Stomach smooth muscle (tissue), 2 donors: ENCODE measurements at regions not wholly inside any gene's neighbourhood (a gene's known extent, or its start where the extent isn't known, plus 50 kb on each side); places are given as distances from the start of the nearest gene placed in this dataset.
"Not testable (repeated sequence)": the region's sequence is repeated elsewhere in the genome, so short reads cannot be mapped to it uniquely, and the experiment has no call there.

Experiments
- H3K27ac ChIP-seq: one replicate; pipeline ENCODE4 v1.7.0; 2013; ENCODE audit warnings: mild to moderate bottlenecking, low read length, inconsistent platforms
- H3K27me3 ChIP-seq, 2 donors: one replicate each; pipeline ENCODE4 v1.7.0; 2013; ENCODE audit warnings: low read length in 2 of 2; ENCODE audit not compliant: insufficient read depth in 2 of 2, control insufficient read depth in 1 of 2
- H3K36me3 ChIP-seq, 2 donors: one replicate each; pipeline ENCODE4 v1.7.0; 2013; ENCODE audit warnings: low read length in 2 of 2; ENCODE audit not compliant: control insufficient read depth in 2 of 2, insufficient read depth in 2 of 2
- H3K4me1 ChIP-seq: one replicate; pipeline ENCODE4 v1.7.0; 2013; ENCODE audit warnings: low read length; ENCODE audit not compliant: control insufficient read depth, insufficient read depth
- H3K4me3 ChIP-seq, 2 donors: one replicate each; pipeline ENCODE4 v1.7.0; 2013; ENCODE audit warnings: low read length in 2 of 2
- H3K9ac ChIP-seq, 2 donors: one replicate each; pipeline ENCODE4 v1.7.0; 2013; ENCODE audit warnings: low read length in 2 of 2, mild to moderate bottlenecking in 1 of 2
- H3K9me3 ChIP-seq, 2 donors: one replicate each; pipeline ENCODE4 v1.7.0; 2013; ENCODE audit warnings: low read length in 2 of 2; ENCODE audit not compliant: control insufficient read depth in 2 of 2
- donor health status: healthy.
- donor health status: Pancreatic carcinoma.

GRCh38 chrX:13464599-13465275 is 104.7 kb upstream of the EGFL6 start:
- Histone ChIP-seq H3K36me3 (no peaks in the 10 kb centered on the region), H3K4me1 (peaks cover 3% of the 10 kb centered on the region), H3K9me3 (peaks cover 7 to 9% of the 10 kb centered on the region in 2 donors), H3K9ac (no peak overlapping the region), H3K27ac (no peak overlapping the region), H3K27me3 (peaks cover 0 to 4% of the 10 kb centered on the region in 2 donors), H3K4me3 (no peak overlapping the region)

DNA sequence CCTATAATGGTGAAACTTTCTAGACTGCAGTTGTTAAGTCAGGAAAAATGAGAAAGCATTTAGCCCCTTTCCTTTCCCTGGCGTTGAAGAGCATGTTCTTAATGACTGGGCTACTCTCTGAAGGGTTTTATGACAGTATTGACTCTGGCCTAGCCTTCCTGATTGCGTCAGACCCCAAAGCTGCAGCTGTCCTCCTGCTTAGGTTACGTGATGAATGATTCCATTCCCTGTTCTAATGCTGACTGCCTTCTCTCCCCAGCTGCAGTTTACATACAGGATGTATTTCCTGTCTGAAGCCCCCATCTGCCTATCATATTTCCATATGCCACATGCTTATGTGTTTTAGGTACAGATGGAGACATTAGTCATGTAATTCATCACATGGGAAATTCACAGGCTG is 105.8 kb upstream of the EGFL6 start:
- no peaks in the 10 kb centered on the region for H3K36me3 ChIP-seq
- H3K27ac ChIP-seq, result no peak overlapping the region
- H3K9ac ChIP-seq, result no peak overlapping the region
- H3K9me3 ChIP-seq, result peaks cover 7 to 9% of the 10 kb centered on the region in 2 donors
- H3K4me3 ChIP-seq, result no peak overlapping the region
- peaks cover 0 to 9% of the 10 kb centered on the region in 2 donors for H3K27me3 ChIP-seq
- peaks cover 3% of the 10 kb centered on the region for H3K4me1 ChIP-seq

DNA sequence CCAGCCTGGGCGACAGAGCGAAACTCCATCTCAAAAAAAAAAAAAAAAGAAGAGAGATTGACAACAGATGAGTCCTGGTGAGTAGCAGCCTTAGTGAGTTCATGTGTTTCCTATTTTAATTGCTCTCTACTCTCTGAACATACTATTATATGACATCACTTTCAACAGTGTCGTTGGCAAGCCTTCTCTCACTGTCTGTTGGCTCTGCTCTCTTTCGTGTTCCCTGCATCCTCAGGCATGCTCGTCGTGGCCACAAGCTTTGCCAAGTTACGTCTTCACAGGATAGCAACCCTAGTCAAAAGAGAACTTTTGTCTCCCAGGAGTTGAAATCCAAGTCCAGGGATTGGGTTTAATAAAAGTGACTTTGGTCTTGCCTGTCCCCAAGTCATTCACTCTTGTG is 117.1 kb upstream of the EGFL6 start:
- H3K27ac ChIP-seq, result no peak overlapping the region
- no peak overlapping the region for H3K4me3 ChIP-seq
- H3K27me3 ChIP-seq, result peaks cover 0 to 2% of the 10 kb centered on the region in 2 donors

GRCh38 chrX:13449441-13449840 is 120.0 kb upstream of the EGFL6 start:
- H3K4me1 ChIP-seq, result no peaks in the 10 kb centered on the region
- H3K9me3 ChIP-seq, result peaks cover 0 to 3% of the 10 kb centered on the region in 2 donors
- H3K27ac ChIP-seq, result no peak overlapping the region
- H3K36me3 ChIP-seq, result no peaks in the 10 kb centered on the region
- no peaks in the 10 kb centered on the region for H3K27me3 ChIP-seq
- no peak overlapping the region for H3K4me3 ChIP-seq
- no peak overlapping the region for H3K9ac ChIP-seq

More for the DNA sequence above, 117.1 kb upstream of the EGFL6 start:
- H3K9ac ChIP-seq, result no peak overlapping the region
- peaks cover 0 to 2% of the 10 kb centered on the region in 2 donors for H3K9me3 ChIP-seq
- H3K36me3 ChIP-seq, result no peaks in the 10 kb centered on the region
- no peaks in the 10 kb centered on the region for H3K4me1 ChIP-seq

DNA sequence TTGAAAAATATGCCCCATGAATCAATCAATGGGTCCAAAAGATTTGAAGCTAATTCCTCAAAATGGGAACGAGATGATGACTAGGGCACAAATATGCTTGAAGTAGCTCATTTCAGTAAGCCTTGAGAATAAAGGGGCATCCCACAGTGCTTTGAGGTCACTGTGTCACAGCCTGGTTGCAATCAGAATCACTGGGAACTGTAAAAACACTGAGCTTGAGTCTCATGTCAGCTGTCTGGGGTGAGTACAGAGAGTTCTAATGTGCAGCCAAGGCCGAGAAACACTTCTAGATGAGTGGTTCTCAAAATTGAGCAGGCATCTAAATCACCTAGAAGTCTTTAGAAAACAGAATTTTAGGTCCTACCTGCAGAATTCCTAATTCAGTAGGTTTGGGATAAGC is 120.5 kb upstream of the EGFL6 start:
- peaks cover 0 to 3% of the 10 kb centered on the region in 2 donors for H3K9me3 ChIP-seq
- H3K4me3 ChIP-seq, result no peak overlapping the region
- no peak overlapping the region for H3K9ac ChIP-seq
- H3K27me3 ChIP-seq, result no peaks in the 10 kb centered on the region
- no peak overlapping the region for H3K27ac ChIP-seq
- no peaks in the 10 kb centered on the region for H3K4me1 ChIP-seq
- H3K36me3 ChIP-seq, result no peaks in the 10 kb centered on the region

DNA sequence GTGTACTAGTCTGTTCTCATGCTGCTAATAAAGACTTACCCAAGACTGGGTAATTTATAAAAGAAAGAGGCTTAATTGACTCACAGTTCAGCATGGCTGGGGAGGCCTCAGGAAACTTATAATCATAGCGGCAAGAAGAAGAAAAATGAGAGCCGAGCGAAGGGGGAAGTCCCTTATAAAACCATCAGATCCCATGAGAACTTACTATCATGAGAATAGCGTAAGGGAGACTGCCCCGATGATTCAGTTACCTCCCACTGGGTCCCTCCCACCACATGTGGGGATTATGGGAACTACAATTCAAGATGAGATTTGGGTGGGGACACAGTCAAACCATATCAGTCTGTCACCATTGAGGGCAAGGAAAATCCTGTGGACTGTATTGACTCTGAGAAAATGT is 121.8 kb upstream of the ATXN3L start:
- not testable (repeated sequence) for H3K9me3 ChIP-seq, H3K4me1 ChIP-seq, H3K9ac ChIP-seq, H3K4me3 ChIP-seq, H3K27ac ChIP-seq, H3K36me3 ChIP-seq, H3K27me3 ChIP-seq

- no peaks in the 10 kb centered on the region for H3K27me3 ChIP-seq
- H3K4me3 ChIP-seq, result no peak overlapping the region
- no peaks in the 10 kb centered on the region for H3K4me1 ChIP-seq
- H3K27ac ChIP-seq, result no peak overlapping the region
- peaks cover 0 to under 1% of the 10 kb centered on the region in 2 donors for H3K9me3 ChIP-seq
- H3K9ac ChIP-seq, result no peak overlapping the region
- H3K36me3 ChIP-seq, result no peaks in the 10 kb centered on the region
Observed at GRCh38 chrX:13440176-13440575, 120.3 kb upstream of the ATXN3L start.

- Histone ChIP-seq H3K27me3 (peaks cover 0 to 3% of the 10 kb centered on the region in 2 donors), H3K4me1 (peaks cover 7% of the 10 kb centered on the region), H3K4me3 (no peak overlapping the region), H3K36me3 (no peaks in the 10 kb centered on the region), H3K9me3 (no peaks in the 10 kb centered on the region), H3K9ac (no peak overlapping the region), H3K27ac (peak overlapping the region; percentile 50)
Observed at GRCh38 chrX:13433298-13433605, 113.4 kb upstream of the ATXN3L start.

- Histone ChIP-seq H3K9ac (no peak overlapping the region), H3K36me3 (no peaks in the 10 kb centered on the region), H3K9me3 (no peaks in the 10 kb centered on the region), H3K27ac (peak overlapping the region; percentile 50), H3K4me1 (peaks cover 7% of the 10 kb centered on the region), H3K27me3 (peaks cover 0 to 3% of the 10 kb centered on the region in 2 donors), H3K4me3 (no peak overlapping the region)
Observed at GRCh38 chrX:13432414-13433297, 112.8 kb upstream of the ATXN3L start.

DNA sequence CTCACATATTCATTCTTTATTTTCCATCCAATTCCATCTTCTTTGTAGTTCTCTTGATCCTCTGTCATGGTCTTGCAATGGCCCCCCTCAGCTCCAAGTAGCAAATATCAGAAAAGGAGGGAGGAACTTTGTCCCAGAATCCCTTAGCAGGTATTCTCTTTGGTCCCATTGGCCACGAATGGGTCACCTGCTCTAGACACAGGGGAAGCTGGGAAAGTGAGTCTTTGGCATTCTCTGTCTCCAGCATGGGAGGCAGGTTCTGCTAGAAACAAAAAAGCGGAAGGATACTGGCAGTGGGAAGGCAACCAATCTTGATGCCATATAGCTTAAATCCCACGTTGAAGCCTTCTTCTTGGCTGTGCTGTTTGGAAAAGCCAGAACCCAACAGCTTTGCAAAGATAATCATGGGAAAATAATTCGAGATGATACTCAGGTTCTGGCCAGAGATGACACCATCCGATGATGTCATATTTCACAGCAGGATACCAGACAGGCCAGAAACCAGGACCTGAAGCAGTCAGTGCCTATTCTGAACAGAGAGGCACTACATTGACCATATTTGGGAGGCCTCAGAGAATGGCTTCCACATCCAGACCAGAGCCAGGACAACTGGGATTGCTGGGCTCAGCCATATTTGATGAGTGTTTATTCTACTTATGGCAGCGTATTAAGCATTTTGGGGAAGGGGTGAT is 110.4 kb upstream of the ATXN3L start:
- H3K9ac ChIP-seq, result no peak overlapping the region
- H3K36me3 ChIP-seq, result no peaks in the 10 kb centered on the region
- H3K27ac ChIP-seq, result no peak overlapping the region
- peaks cover 7% of the 10 kb centered on the region for H3K4me1 ChIP-seq
- H3K9me3 ChIP-seq, result no peaks in the 10 kb centered on the region
- H3K4me3 ChIP-seq, result no peak overlapping the region
- peaks cover 0 to 3% of the 10 kb centered on the region in 2 donors for H3K27me3 ChIP-seq
